ENCODE measurements at regions not wholly inside any gene's neighbourhood (a gene's known extent, or its start where the extent isn't known, plus 50 kb on each side); places are given as distances from the start of the nearest gene placed in this dataset.

DNA sequence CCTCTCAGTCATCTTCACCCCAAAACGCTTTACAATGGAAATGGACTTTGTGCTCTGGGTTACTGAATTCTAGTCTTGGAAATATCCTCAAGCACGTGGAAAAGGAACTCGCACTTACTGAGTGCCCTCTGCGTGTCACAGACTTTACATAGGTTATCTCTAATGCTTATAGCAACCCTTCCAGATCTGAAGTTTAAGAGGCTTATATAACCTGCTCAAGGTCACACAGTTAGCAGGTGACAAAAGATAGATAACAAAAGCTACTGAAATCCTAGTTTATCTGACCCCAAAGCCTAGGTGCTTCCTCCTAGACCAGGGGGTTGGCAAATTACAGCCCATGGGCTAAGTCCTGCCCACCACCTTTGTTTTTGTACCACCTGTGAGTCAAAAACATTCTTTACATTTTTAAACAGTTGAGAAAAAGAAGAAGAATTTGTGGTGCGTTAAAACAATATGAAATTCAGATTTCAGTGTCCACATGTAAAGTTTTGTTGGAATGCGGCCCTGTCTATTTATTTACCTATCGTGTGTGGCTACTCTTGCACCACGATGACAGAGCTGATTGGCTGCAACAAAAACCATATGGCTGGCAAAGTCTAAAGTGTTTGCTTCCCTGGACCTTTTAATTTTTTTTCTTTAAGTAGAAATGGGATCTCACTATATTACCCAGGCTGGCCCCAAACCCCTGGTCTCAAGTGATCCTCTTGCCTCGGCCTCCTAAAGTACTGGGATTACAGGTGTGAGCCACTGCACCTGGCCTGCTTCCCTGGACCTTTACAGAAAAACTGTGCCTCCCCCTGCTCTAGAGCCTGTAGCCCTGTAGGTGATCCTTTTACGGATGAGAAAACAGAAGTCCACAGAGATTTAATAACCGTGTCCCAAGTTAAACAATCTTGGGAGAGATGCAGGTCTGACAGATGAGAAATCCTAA, 110.2 kb upstream of the RREB1 start:
- no peak for DNase-seq (ENCODE audit: low spot score in 2 of 2, unreplicated experiment in 2 of 2)
- H3K4me3 Mint-ChIP-seq = no peak overlapping the region
- H3K36me3 Mint-ChIP-seq = no peaks in the 10 kb centered on the region
- H3K27ac Mint-ChIP-seq = peak overlapping the region; percentile 43
- no peaks in the 10 kb centered on the region for H3K27me3 Mint-ChIP-seq (ENCODE audit: low read depth)
- TF ChIP-seq, protein P1, sequence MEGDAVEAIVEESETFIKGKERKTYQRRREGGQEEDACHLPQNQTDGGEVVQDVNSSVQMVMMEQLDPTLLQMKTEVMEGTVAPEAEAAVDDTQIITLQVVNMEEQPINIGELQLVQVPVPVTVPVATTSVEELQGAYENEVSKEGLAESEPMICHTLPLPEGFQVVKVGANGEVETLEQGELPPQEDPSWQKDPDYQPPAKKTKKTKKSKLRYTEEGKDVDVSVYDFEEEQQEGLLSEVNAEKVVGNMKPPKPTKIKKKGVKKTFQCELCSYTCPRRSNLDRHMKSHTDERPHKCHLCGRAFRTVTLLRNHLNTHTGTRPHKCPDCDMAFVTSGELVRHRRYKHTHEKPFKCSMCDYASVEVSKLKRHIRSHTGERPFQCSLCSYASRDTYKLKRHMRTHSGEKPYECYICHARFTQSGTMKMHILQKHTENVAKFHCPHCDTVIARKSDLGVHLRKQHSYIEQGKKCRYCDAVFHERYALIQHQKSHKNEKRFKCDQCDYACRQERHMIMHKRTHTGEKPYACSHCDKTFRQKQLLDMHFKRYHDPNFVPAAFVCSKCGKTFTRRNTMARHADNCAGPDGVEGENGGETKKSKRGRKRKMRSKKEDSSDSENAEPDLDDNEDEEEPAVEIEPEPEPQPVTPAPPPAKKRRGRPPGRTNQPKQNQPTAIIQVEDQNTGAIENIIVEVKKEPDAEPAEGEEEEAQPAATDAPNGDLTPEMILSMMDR (IDR thresholded peaks at IDR 0.05; ENCODE audit: unreplicated experiment) = no peak
- H3K4me1 Mint-ChIP-seq = no peaks in the 10 kb centered on the region
- no peaks in the 10 kb centered on the region for H3K9me3 Mint-ChIP-seq

DNA sequence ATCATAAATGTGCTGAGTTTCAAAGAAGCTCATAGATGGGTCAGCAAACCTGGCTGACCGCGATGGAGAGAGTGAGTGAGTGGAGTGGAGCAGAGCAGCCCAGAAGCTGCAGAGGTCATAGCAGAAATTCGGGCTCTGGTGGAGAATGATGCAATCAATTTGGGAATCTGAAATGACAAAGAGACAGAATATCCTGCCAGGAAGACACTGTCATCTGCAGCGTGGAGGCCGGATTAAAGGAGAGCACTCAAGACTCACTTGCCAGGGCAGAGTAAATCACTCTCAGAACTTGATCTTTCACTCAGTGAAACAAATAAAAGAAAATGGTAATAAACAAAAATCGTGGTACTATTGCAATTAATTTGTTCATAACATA, 109.6 kb upstream of the RREB1 start:
- H3K4me1 Mint-ChIP-seq = no peaks in the 10 kb centered on the region
- H3K27me3 Mint-ChIP-seq (ENCODE audit: low read depth) = no peaks in the 10 kb centered on the region
- no peaks in the 10 kb centered on the region for H3K9me3 Mint-ChIP-seq
- TF ChIP-seq, protein P1 (IDR thresholded peaks at IDR 0.05; ENCODE audit: unreplicated experiment) = no peak
- H3K36me3 Mint-ChIP-seq = no peaks in the 10 kb centered on the region
- no peak for DNase-seq (ENCODE audit: low spot score in 2 of 2, unreplicated experiment in 2 of 2)
- no peak overlapping the region for H3K4me3 Mint-ChIP-seq
- peak overlapping the region; percentile 0 for H3K27ac Mint-ChIP-seq

DNA sequence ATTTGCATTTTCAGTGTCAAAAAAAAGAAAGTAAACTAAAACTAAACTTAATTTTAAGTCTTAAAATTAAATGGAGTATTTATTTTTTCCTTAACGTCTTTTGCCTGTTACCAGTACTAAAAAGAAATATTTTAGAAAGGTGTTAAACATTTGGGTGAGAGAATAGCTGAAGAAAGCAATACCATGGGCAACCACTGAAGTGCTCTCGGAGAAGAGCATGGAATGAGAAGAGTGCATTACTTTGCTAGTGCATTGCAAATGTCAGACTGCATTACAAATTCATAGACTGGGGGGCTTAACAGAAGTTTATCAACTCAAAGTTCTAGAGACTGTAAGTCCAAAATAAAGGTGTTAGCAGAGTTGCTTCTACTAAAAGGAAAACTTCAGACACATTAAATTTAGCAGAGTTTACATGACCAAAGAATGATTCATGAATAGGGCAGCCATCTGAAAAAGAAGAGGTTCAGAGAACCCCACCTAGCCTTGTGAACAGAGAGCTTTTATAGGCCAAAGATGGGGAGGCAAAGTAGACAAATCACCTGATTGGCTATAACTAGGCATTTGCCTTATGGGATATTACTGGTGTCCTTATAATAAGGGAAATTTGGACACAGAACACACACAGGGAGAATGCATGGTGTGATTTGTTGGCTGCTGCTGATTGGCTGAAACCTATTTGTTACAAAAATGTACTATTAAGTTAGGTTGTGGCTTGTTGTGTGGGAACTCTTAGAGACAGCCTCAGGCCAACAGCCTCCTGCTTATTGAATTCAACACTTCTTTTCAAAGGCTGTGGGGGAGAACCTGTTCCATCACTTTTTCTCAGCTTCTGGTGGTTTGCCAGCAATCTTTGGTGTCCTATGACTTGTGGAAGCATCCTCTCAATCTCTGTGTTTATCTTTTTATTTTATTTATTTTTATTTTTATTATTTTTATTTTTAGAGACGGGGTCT, 106.7 kb upstream of the RREB1 start:
- no peaks in the 10 kb centered on the region for H3K9me3 Mint-ChIP-seq
- no peak overlapping the region for H3K27ac Mint-ChIP-seq
- H3K4me3 Mint-ChIP-seq = no peak overlapping the region
- H3K4me1 Mint-ChIP-seq = peaks cover 2% of the 10 kb centered on the region
- TF ChIP-seq, protein P1 (IDR thresholded peaks at IDR 0.05; ENCODE audit: unreplicated experiment) = no peak
- H3K27me3 Mint-ChIP-seq (ENCODE audit: low read depth) = no peaks in the 10 kb centered on the region
- DNase-seq (ENCODE audit: low spot score in 2 of 2, unreplicated experiment in 2 of 2) = no peak
- H3K36me3 Mint-ChIP-seq = no peaks in the 10 kb centered on the region

DNA sequence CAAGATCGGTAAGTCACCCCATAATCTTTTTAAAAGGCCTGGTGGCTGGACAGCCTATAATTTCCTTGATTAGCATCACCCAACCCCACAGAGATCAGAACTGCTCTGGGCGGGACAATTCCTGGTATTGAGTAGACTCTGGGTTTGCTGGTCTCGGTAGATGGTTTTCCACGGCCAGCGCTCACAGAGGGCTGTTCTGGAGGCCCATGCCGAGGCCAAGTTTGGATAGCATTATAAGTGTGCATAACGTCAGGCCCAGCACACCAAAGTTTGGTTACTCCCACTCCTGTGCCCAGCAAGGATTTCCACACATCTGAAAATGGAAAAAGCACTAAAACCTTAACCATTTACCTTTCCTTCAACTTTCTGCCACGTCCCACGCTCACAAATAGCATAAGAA, 104.7 kb upstream of the RREB1 start:
- H3K27ac Mint-ChIP-seq = no peak overlapping the region
- H3K4me1 Mint-ChIP-seq = peaks cover 2% of the 10 kb centered on the region
- DNase-seq (ENCODE audit: low spot score in 2 of 2, unreplicated experiment in 2 of 2) = no peak
- TF ChIP-seq, protein P1 (IDR thresholded peaks at IDR 0.05; ENCODE audit: unreplicated experiment) = no peak
- no peaks in the 10 kb centered on the region for H3K27me3 Mint-ChIP-seq (ENCODE audit: low read depth)
- H3K4me3 Mint-ChIP-seq = no peak overlapping the region
- no peaks in the 10 kb centered on the region for H3K9me3 Mint-ChIP-seq
- H3K36me3 Mint-ChIP-seq = no peaks in the 10 kb centered on the region

DNA sequence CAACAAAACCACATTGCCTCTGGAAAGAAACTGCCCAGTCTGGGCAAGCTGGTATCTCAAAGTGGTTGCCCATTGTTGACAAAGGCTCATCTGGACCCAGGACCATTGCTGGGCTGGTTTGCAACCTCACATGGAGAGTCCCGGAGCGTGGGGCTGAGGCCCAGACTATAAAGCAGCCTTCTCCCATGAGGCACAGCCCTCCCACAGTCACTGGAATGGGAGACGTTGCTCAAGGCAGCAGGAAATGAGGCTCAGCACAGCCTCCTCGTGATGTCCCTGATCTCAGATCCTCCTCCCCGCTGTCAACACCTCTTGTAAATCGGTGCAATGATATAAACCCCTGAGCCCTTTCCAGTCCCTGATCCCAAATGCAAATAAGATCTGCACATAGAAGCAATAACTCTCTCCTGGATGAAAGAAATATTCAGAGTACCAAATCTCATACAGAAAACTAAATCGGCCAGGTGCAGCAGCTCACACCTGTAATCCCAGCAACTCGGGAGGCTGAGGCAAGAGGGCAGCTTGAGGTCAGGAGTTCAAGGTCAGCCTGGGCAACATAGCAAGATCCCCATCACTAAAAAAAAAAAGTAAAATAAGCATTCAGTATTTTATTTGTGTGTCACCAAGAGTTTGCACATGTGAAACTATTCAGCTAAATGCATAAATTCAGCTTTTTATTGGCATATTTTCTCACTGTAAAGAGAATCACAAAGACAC, 103.0 kb upstream of the RREB1 start:
- Mint-ChIP-seq H3K27ac (no peak overlapping the region), H3K4me3 (no peak overlapping the region), H3K9me3 (no peaks in the 10 kb centered on the region), H3K4me1 (peaks cover 2% of the 10 kb centered on the region), H3K27me3 (ENCODE audit: low read depth) (no peaks in the 10 kb centered on the region), H3K36me3 (no peaks in the 10 kb centered on the region)
- no peak for DNase-seq (ENCODE audit: low spot score in 2 of 2, unreplicated experiment in 2 of 2)
- TF ChIP-seq, protein P1 (IDR thresholded peaks at IDR 0.05; ENCODE audit: unreplicated experiment) = no peak
